RKO (cell line): ENCODE measurements at regions not wholly inside any gene's neighbourhood (a gene's known extent, or its start where the extent isn't known, plus 50 kb on each side); places are given as distances from the start of the nearest gene placed in this dataset.

ENCODE experiments used
- DNase-seq: peaks from one replicate; pipeline ENCODE4 v3.0.0-alpha.2; 2016; ENCODE audit warnings: low spot score

GRCh38 chr12:116490471-116490870 is 68.7 kb upstream of the MAP1LC3B2 start:
- DNase-seq = no peak

- peak; percentile 95 for DNase-seq
These were observed 66.4 kb upstream of the MAP1LC3B2 start for GRCh38 chr12:116492703-116493324.

- DNase-seq = peak; percentile 13
These were observed 63.9 kb upstream of the MAP1LC3B2 start for GRCh38 chr12:116495260-116495659.

- DNase-seq = no peak
These were observed 62.1 kb upstream of the MAP1LC3B2 start for GRCh38 chr12:116497051-116497591.

GRCh38 chr12:116498471-116498870 is 60.7 kb upstream of the MAP1LC3B2 start:
- no peak for DNase-seq

- DNase-seq = no peak
These were observed 56.9 kb upstream of the MAP1LC3B2 start for GRCh38 chr12:116502141-116502725.

- DNase-seq = no peak
These were observed 56.1 kb upstream of the MAP1LC3B2 start for GRCh38 chr12:116502989-116503496.

GRCh38 chr12:116504438-116504837 is 54.7 kb upstream of the MAP1LC3B2 start:
- no peak for DNase-seq

- no peak for DNase-seq
These were observed 52.5 kb upstream of the MAP1LC3B2 start for GRCh38 chr12:116506697-116507064.

GRCh38 chr12:116508145-116509121 is 50.7 kb upstream of the MAP1LC3B2 start:
- DNase-seq = no peak
